MM.1S (cell line): ENCODE measurements at regions not wholly inside any gene's neighbourhood (a gene's known extent, or its start where the extent isn't known, plus 50 kb on each side); places are given as distances from the start of the nearest gene placed in this dataset.

ENCODE experiments used
- DNase-seq: peaks from one replicate; pipeline ENCODE4 v3.0.0-alpha.2; 2015
- H2AFZ ChIP-seq: fragments of 300-600 bp; sonication (generic); 2 replicates; pipeline ENCODE4 v1.6.0; 2016; ENCODE audit warnings: antibody characterized with exemption, low read length
- H3F3A ChIP-seq: fragments of 300-600 bp; sonication (generic); 2 replicates; pipeline ENCODE4 v1.6.1; 2016; ENCODE audit warnings: mild to moderate bottlenecking, antibody characterized with exemption, low read length, moderate library complexity, mixed read lengths; ENCODE audit not compliant: insufficient read depth
- H3K27ac ChIP-seq: fragments of 300-600 bp; sonication (generic); 2 replicates; pipeline ENCODE4 v1.5.1; 2016; ENCODE audit warnings: mild to moderate bottlenecking, low read length
- H3K27me3 ChIP-seq: fragments of 300-600 bp; sonication (generic); replicated peaks from 2 replicates; pipeline ENCODE4 v1.6.0; 2016; ENCODE audit warnings: low read length; ENCODE audit not compliant: insufficient read depth
- H3K36me3 ChIP-seq: fragments of 300-600 bp; sonication (generic); replicated peaks from 2 replicates; pipeline ENCODE4 v1.6.1; 2016; ENCODE audit warnings: mild to moderate bottlenecking, low read length, mixed read lengths; ENCODE audit not compliant: insufficient read depth
- H3K4me1 ChIP-seq: fragments of 300-600 bp; sonication (generic); 2 replicates; pipeline ENCODE4 v1.6.1; 2016; ENCODE audit warnings: low read length, mixed read lengths
- H3K4me2 ChIP-seq: fragments of 300-600 bp; sonication (generic); 2 replicates; pipeline ENCODE4 v1.6.0; 2016; ENCODE audit warnings: low read depth, low read length
- H3K4me3 ChIP-seq: fragments of 300-600 bp; sonication (generic); 2 replicates; pipeline ENCODE4 v1.5.1; 2016; ENCODE audit warnings: low read length, mixed read lengths
- H3K79me2 ChIP-seq: fragments of 300-600 bp; sonication (generic); 2 replicates; pipeline ENCODE4 v1.6.1; 2016; ENCODE audit warnings: mixed run types, low read length, mixed read lengths
- H3K9ac ChIP-seq: fragments of 300-600 bp; sonication (generic); 2 replicates; pipeline ENCODE4 v1.6.1; 2016; ENCODE audit warnings: low read length, mixed read lengths
- H3K9me2 ChIP-seq: fragments of 300-600 bp; sonication (generic); replicated peaks from 2 replicates; pipeline ENCODE4 v1.6.1; 2016; ENCODE audit warnings: mild to moderate bottlenecking, low read length, mixed read lengths; ENCODE audit not compliant: insufficient read depth
- H3K9me3 ChIP-seq: fragments of 300-600 bp; sonication (generic); replicated peaks from 2 replicates; pipeline ENCODE4 v1.6.1; 2016; ENCODE audit warnings: mild to moderate bottlenecking, low read length, mixed read lengths; ENCODE audit not compliant: insufficient read depth
- H4K20me1 ChIP-seq: fragments of 300-600 bp; sonication (generic); 2 replicates; pipeline ENCODE4 v1.6.1; 2016; ENCODE audit warnings: mild to moderate bottlenecking, low read length, moderate library complexity, mixed read lengths; ENCODE audit not compliant: insufficient read depth
- CTCF ChIP-seq: fragments of 300-600 bp; sonication (generic); IDR thresholded peaks from 2 replicates; pipeline ENCODE4 v1.5.1; 2016; ENCODE audit warnings: antibody characterized with exemption, low read length, mixed read lengths
- EZH2 ChIP-seq: fragments of 300-600 bp; sonication (generic); optimal IDR thresholded peaks from 2 replicates; pipeline ENCODE3; 2017; ENCODE audit warnings: low read depth, mild to moderate bottlenecking, antibody characterized with exemption, low read length, mixed read lengths
- EZH2phosphoT487 ChIP-seq: fragments of 300-600 bp; sonication (generic); IDR thresholded peaks from 2 replicates; pipeline ENCODE4 v1.6.1; 2018; ENCODE audit warnings: antibody characterized with exemption, low read length

GRCh38 chr21:36567216-36567885, 87.4 kb upstream of the CLDN14 start:
- no peaks in the 10 kb centered on the region for H4K20me1 ChIP-seq
- no peaks in the 10 kb centered on the region for H3K36me3 ChIP-seq
- no peak for DNase-seq
- no peak overlapping the region for H3K27ac ChIP-seq
- TF ChIP-seq CTCF, result no peak
- TF ChIP-seq EZH2, result no peak
- TF ChIP-seq EZH2phosphoT487, result no peak
- no peak overlapping the region for H3K4me2 ChIP-seq
- H3K4me1 ChIP-seq, result no peaks in the 10 kb centered on the region
- H2AFZ ChIP-seq, result no peak overlapping the region
- no peaks in the 10 kb centered on the region for H3K79me2 ChIP-seq
- H3K27me3 ChIP-seq, result no peaks in the 10 kb centered on the region
- no peak overlapping the region for H3K9ac ChIP-seq
- no peaks in the 10 kb centered on the region for H3F3A ChIP-seq
- H3K4me3 ChIP-seq, result no peak overlapping the region
- H3K9me2 ChIP-seq, result no peaks in the 10 kb centered on the region
- H3K9me3 ChIP-seq, result no peaks in the 10 kb centered on the region

- no peak overlapping the region for H3K27ac ChIP-seq
- no peaks in the 10 kb centered on the region for H3K27me3 ChIP-seq
- no peaks in the 10 kb centered on the region for H3K4me1 ChIP-seq
- no peaks in the 10 kb centered on the region for H4K20me1 ChIP-seq
- H3K9ac ChIP-seq, result no peak overlapping the region
- DNase-seq, result no peak
- H3K4me3 ChIP-seq, result no peak overlapping the region
- H2AFZ ChIP-seq, result no peak overlapping the region
- no peaks in the 10 kb centered on the region for H3K79me2 ChIP-seq
- no peaks in the 10 kb centered on the region for H3K9me2 ChIP-seq
- no peak overlapping the region for H3K4me2 ChIP-seq
- no peaks in the 10 kb centered on the region for H3F3A ChIP-seq
- TF ChIP-seq EZH2phosphoT487, result no peak
- TF ChIP-seq EZH2, result no peak
- H3K9me3 ChIP-seq, result no peaks in the 10 kb centered on the region
- H3K36me3 ChIP-seq, result no peaks in the 10 kb centered on the region
These were observed 89.6 kb upstream of the CLDN14 start for GRCh38 chr21:36569511-36569910.

- Histone ChIP-seq H3K79me2 (no peaks in the 10 kb centered on the region), H3K9me2 (no peaks in the 10 kb centered on the region), H3K9me3 (no peaks in the 10 kb centered on the region), H3F3A (no peaks in the 10 kb centered on the region), H3K4me1 (no peaks in the 10 kb centered on the region), H3K36me3 (no peaks in the 10 kb centered on the region), H4K20me1 (no peaks in the 10 kb centered on the region), H2AFZ (no peak overlapping the region), H3K9ac (no peak overlapping the region), H3K4me2 (no peak overlapping the region), H3K27me3 (no peaks in the 10 kb centered on the region), H3K4me3 (no peak overlapping the region), H3K27ac (no peak overlapping the region)
- TF ChIP-seq CTCF (no peak), EZH2phosphoT487 (no peak), EZH2 (no peak)
- DNase-seq, result no peak
These were observed 91.6 kb upstream of the CLDN14 start for GRCh38 chr21:36571556-36571955.

GRCh38 chr21:36572039-36572438, 92.1 kb upstream of the CLDN14 start:
- TF ChIP-seq EZH2, result no peak
- no peak for TF ChIP-seq EZH2phosphoT487
- no peak for TF ChIP-seq CTCF
- no peak for DNase-seq
- Histone ChIP-seq H3K4me1 (no peaks in the 10 kb centered on the region), H3K27me3 (no peaks in the 10 kb centered on the region), H3F3A (no peaks in the 10 kb centered on the region), H3K79me2 (no peaks in the 10 kb centered on the region), H3K27ac (no peak overlapping the region), H3K4me2 (no peak overlapping the region), H3K4me3 (no peak overlapping the region), H3K9me3 (no peaks in the 10 kb centered on the region), H3K9me2 (no peaks in the 10 kb centered on the region), H2AFZ (no peak overlapping the region), H3K9ac (no peak overlapping the region), H3K36me3 (no peaks in the 10 kb centered on the region), H4K20me1 (no peaks in the 10 kb centered on the region)
